HG03558 (cell line): ENCODE measurements at regions not wholly inside any gene's neighbourhood (a gene's known extent, or its start where the extent isn't known, plus 50 kb on each side); places are given as distances from the start of the nearest gene placed in this dataset.
"Not testable (repeated sequence)": the region's sequence is repeated elsewhere in the genome, so short reads cannot be mapped to it uniquely, and the experiment has no call there.

Experiments used
- ATAC-seq: cut with Tn5 transposase; IDR thresholded peaks from one replicate; pipeline ENCODE4 v1.9.1; 2021; ENCODE audit warnings: moderate number of reproducible peaks; ENCODE audit not compliant: unreplicated experiment; ENCODE audit errors: extremely low read depth

GRCh38 chrX:22520128-22520828 is 247.6 kb downstream of the CBLL2 start:
- ATAC-seq = no peak

GRCh38 chrX:22526339-22526738 is 253.6 kb downstream of the CBLL2 start:
- peak; percentile 98 for ATAC-seq

- no peak for ATAC-seq
Observed at GRCh38 chrX:22527302-22527701, 254.6 kb downstream of the CBLL2 start.

- ATAC-seq = no peak
Observed at GRCh38 chrX:22533898-22534297, 261.2 kb downstream of the CBLL2 start.

- no peak for ATAC-seq
Observed at GRCh38 chrX:22534643-22535042, 261.9 kb downstream of the CBLL2 start.

GRCh38 chrX:22536746-22537304 is 264.1 kb downstream of the CBLL2 start:
- no peak for ATAC-seq

- no peak for ATAC-seq
Observed at GRCh38 chrX:22538580-22538979, 265.9 kb downstream of the CBLL2 start.

GRCh38 chrX:22541926-22542325 is 269.2 kb downstream of the CBLL2 start:
- no peak for ATAC-seq

- no peak for ATAC-seq
Observed at GRCh38 chrX:22542641-22543040, 269.9 kb downstream of the CBLL2 start.

GRCh38 chrX:22559506-22559905 is 286.8 kb downstream of the CBLL2 start:
- ATAC-seq = no peak

- no peak for ATAC-seq
Observed at GRCh38 chrX:22575161-22575845, 302.6 kb downstream of the CBLL2 start.

GRCh38 chrX:22577181-22577580 is 304.5 kb downstream of the CBLL2 start:
- no peak for ATAC-seq

GRCh38 chrX:22585831-22586230 is 313.1 kb downstream of the CBLL2 start:
- ATAC-seq = no peak

GRCh38 chrX:22589845-22590244 is 317.1 kb downstream of the CBLL2 start:
- ATAC-seq = no peak

- ATAC-seq = no peak
Observed at GRCh38 chrX:22594766-22595165, 322.1 kb downstream of the CBLL2 start.

- no peak for ATAC-seq
Observed at GRCh38 chrX:22603060-22603459, 330.3 kb downstream of the CBLL2 start.

GRCh38 chrX:22609452-22609851 is 336.7 kb downstream of the CBLL2 start:
- ATAC-seq = not testable (repeated sequence)

- no peak for ATAC-seq
Observed at GRCh38 chrX:22616867-22617266, 344.2 kb downstream of the CBLL2 start.

- no peak for ATAC-seq
Observed at GRCh38 chrX:22627576-22627975, 354.9 kb downstream of the CBLL2 start.

GRCh38 chrX:22628275-22628674 is 355.6 kb downstream of the CBLL2 start:
- no peak for ATAC-seq

- ATAC-seq = no peak
Observed at GRCh38 chrX:22629105-22629725, 356.5 kb downstream of the CBLL2 start.
